CD4-positive, alpha-beta T cell treated with Interleukin-4 for 4 hours (primary cell): ENCODE measurements at regions not wholly inside any gene's neighbourhood (a gene's known extent, or its start where the extent isn't known, plus 50 kb on each side); places are given as distances from the start of the nearest gene placed in this dataset.

Experiments
- DNase-seq: peaks from one replicate; pipeline ENCODE4 v3.0.0-alpha.2; 2020

GRCh38 chr18:42412896-42413295 is 457.9 kb downstream of the PIK3C3 start:
- no peak for DNase-seq

GRCh38 chr18:42413870-42414269 is 458.8 kb downstream of the PIK3C3 start:
- no peak for DNase-seq

- DNase-seq, result no peak
Measured at GRCh38 chr18:42414756-42415454, 459.9 kb downstream of the PIK3C3 start.

DNA sequence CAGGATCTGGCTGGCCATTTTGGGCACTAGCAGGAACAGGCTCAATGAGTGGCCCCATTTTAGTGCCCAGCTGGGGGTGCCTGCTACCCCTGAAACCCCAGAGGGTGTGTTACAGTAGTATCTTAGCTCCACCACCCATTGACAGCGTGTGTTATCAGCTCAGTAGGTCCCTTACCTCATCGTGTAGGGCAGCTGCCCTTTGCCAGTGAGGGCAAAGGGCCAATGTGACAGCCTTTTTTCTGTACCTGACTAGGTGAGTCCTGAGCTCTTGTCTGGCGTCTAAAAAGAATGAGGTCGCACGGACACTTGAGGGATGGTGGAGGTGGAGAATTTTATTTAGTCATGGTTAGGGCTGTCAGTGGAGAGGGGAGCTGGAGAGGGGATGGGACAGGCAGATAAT is 462.2 kb downstream of the PIK3C3 start:
- DNase-seq, result no peak

GRCh38 chr18:42418121-42418520 is 463.1 kb downstream of the PIK3C3 start:
- DNase-seq, result no peak

DNA sequence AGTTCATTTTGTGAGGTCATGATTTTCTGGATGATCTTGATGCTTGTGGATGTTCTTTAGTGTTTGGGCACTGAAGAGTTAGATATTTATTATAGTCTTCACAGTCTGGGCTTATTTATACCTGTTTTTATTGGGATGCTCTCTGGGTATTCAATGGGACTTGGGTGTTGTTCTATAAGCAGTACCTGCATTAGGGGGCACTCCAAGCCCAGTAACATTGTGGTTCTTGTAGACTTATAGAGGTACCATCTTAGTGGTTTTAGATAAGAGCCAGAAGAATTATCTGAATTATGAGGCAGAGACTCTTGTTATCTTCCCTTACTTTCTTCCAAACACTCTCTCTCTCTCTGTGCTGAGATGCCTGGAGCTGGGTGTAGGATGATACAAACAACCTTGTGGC is 470.0 kb downstream of the PIK3C3 start:
- DNase-seq, result no peak

GRCh38 chr18:42426496-42427015 is 471.5 kb downstream of the PIK3C3 start:
- DNase-seq, result no peak

DNA sequence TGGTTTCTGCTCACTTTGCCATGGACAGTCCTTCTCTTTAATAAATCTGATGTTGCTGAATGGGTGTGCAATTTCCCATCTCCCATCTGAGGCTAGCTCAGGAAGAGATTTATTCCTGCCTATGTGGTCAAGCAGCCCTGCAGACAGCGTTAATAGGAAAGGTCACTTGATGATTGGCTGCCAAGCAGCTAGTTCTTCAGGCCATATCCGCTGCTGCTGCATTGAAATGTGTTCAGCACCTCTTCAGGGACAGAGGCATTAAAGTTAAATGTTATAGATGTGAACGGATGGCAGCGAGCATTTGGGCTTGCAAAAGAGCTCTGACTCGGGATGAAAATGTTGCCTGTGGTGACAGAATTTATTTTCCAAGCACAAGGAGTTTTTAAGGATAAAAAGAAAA is 474.2 kb downstream of the PIK3C3 start:
- DNase-seq, result no peak

DNA sequence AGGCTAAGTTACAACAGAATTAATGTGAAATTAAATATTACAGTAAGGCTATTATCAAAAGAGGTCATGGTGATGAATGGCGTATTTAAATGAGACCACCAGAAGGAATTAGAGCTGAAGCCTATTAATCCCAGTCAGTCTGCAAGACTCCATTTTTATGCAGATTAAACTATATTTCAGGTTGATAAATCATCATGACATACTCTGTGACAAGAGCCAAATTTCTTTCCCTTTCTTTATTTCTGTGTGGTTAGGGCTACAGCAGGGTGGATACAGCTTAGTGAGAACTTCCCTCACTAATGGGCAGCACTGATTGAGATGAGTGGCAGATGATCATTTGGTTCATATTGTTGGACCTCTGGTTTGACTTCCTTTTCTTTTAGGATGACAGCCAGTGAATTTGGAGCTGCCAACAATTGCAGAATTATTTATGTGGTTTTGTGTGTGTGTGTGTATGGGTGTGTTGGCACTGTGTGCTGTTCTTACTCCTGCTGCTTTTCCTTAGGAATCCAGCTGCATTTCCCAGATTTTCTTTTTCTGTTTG is 481.3 kb downstream of the PIK3C3 start:
- DNase-seq, result no peak

- no peak for DNase-seq
Measured at GRCh38 chr18:42437001-42437400, 482.0 kb downstream of the PIK3C3 start.

GRCh38 chr18:42437646-42438045 is 482.6 kb downstream of the PIK3C3 start:
- DNase-seq, result no peak

GRCh38 chr18:42442656-42443055 is 487.6 kb downstream of the PIK3C3 start:
- no peak for DNase-seq

- DNase-seq, result no peak
Measured at GRCh38 chr18:42444349-42444748, 489.3 kb downstream of the PIK3C3 start.

GRCh38 chr18:42445359-42445758 is 490.3 kb downstream of the PIK3C3 start:
- DNase-seq, result no peak

- no peak for DNase-seq
Measured at GRCh38 chr18:42446195-42446594, 491.2 kb downstream of the PIK3C3 start.

- DNase-seq, result no peak
Measured at GRCh38 chr18:42447688-42448087, 492.7 kb downstream of the PIK3C3 start.

DNA sequence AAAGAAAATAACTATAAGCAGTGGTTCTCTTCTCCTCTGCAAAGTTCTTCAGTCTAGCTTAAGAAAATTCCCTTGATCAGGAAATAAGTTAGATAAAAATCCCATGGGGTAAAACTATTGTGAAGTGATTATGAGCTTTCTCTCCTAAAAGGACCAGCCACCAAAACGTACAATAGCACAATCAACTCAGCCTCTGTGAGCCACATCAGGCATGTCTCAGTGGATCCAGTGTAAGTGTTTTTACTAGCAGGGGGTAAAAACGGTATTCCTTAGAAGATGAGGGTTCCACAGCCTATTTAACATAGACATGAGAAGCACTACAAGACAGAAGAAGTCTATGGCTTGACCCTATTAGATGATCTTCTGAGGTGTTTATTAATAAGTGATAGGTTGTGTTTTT is 503.2 kb downstream of the PIK3C3 start:
- no peak for DNase-seq

DNA sequence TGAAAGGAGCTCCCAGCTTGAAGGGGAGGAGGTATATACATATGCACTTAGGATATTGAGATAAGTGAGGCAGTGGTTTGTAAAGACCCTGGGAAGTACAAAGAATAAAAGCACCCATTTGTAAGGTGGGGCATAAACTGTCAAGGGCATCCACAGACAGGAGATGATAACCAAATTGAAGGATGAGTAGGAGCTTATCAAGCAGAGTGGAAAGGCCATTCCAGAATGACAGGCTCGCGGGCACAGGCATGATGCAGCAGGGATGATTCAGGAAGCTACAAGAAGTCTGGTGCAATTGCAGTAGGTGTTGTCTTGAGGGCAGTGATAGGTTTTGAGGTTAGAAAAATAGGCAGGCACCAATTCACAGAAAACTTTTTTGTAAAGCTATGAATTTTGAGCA is 504.8 kb downstream of the PIK3C3 start:
- DNase-seq, result no peak

DNA sequence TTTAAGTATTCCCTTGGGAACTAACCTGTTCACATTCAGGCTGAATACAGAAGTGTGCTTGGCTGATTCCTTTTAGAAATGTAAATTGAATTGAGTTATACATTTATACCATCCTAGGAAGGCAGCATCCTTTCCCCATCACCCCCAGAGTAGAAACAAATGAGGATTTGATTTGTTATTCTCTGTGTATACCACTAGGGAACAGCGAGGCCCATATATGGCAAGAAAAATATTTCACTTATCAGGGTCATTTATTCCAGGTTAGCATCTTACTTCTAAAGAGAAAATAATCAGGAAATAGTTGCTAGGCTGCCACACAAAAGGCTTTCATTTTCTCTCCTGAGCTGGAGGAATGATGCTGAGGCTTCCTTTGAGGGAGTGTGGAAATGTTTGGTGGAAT is 516.9 kb downstream of the PIK3C3 start:
- no peak for DNase-seq

GRCh38 chr18:42473611-42474010 is 518.6 kb downstream of the PIK3C3 start:
- DNase-seq, result no peak

DNA sequence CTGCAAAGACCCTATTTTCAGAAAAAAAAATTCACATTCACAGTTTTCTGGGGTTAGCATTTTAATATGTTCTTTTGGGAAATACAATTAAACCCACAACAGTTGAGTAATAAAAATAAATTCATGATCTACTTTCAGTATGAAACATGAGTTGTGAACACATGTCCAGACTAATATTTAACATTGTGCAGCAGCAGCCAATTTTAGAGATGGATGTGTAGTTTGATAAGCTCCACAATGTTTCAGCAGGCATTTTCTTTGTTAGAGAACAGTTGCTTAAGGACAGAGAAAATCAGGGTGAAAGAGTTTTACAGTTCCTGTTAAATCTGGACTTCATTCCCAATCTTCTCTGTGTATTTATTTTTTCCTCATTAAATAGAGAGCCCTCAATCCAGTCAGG is 519.5 kb downstream of the PIK3C3 start:
- no peak for DNase-seq

DNA sequence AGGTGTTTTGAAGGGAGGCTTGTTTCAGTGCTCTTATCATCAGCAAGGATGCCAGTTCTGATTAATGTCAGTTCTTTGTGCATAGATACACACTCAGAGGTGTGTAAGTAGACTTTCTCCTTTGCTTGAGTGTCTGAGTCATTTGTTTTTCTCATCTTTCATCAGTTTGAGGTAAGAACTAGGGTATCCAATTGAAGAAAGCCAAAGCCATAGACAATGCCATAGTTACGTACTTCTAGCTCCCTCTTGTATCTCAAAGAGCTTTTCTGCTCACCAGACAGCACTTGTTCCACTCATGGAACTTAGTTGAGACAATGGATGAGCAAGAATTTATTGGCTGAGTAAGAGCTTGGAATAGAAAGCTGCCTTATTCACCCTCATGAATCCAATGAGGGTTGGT is 520.1 kb downstream of the PIK3C3 start:
- DNase-seq, result no peak

DNA sequence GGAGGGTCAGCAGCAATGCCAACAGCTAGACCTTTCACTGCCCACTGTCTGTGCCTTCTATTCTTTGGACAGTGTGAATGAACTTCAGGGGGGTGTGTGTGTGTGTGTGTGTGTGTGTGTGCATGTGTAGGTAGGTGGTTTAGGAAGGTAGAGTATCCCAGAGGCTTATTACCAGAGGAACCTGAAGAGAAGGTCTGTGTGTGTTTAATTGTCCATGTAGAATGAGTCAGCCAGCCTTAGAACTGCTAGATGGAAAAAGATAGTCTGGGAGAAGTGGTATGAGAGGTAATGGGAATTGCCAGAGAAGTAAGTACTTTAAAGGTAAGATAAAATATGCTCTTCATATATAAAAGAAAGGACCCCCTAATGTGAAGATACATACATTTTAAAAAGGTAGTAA is 522.2 kb downstream of the PIK3C3 start:
- DNase-seq, result no peak

GRCh38 chr18:42480441-42480840 is 525.4 kb downstream of the PIK3C3 start:
- no peak for DNase-seq

GRCh38 chr18:42484648-42485047 is 529.6 kb downstream of the PIK3C3 start:
- no peak for DNase-seq
